ENCODE measurements at regions not wholly inside any gene's neighbourhood (a gene's known extent, or its start where the extent isn't known, plus 50 kb on each side); places are given as distances from the start of the nearest gene placed in this dataset.

DNA sequence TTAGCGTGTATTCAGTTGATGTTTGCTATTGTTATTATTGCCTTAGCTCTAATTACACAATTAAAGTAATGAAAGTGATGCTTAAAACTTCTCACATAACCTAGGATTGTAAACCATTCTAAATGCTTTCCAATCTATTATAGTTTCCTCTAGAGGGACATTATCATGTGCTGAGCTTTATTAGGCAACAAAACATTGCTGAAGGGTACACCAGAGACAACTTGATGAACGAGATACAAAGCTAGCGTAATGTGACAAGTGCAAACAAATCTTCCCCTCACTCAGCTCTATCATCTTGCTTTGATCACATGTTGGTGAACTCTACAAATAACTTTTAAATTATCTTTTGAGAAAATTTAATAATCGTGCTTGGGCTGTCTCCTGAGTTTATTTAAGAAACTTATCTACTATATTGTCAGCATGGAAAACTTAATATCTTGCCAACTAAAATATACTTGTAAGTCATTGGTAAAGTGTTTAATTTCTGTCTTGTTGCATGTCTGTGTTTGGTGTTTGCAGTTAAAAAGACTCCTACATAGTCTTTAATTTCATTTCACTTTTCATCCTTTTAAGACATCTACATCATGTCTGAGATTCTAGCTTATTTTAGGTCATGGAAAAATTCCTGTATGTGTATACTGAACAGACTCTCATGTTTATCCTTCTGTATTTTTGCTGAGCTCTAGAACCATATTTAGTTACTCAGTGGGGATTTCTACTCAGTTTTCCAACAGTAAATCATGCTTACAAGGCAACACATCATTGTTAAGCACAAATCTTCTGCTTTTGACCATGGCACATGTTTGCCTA is 104.2 kb upstream of the ADAMTS5 start:
- TF ChIP-seq, protein P1, sequence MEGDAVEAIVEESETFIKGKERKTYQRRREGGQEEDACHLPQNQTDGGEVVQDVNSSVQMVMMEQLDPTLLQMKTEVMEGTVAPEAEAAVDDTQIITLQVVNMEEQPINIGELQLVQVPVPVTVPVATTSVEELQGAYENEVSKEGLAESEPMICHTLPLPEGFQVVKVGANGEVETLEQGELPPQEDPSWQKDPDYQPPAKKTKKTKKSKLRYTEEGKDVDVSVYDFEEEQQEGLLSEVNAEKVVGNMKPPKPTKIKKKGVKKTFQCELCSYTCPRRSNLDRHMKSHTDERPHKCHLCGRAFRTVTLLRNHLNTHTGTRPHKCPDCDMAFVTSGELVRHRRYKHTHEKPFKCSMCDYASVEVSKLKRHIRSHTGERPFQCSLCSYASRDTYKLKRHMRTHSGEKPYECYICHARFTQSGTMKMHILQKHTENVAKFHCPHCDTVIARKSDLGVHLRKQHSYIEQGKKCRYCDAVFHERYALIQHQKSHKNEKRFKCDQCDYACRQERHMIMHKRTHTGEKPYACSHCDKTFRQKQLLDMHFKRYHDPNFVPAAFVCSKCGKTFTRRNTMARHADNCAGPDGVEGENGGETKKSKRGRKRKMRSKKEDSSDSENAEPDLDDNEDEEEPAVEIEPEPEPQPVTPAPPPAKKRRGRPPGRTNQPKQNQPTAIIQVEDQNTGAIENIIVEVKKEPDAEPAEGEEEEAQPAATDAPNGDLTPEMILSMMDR (optimal IDR thresholded peaks at IDR 0.05 in 1 of 3, IDR thresholded peaks at IDR 0.05 in 1 of 3, conservative IDR thresholded peaks at IDR 0.05 in 1 of 3; ENCODE audit: extremely low read depth in 1 of 3, insufficient read depth in 2 of 3, low read length in 3 of 3) = no peak
- no peak for TF ChIP-seq EZH2 (IDR thresholded peaks at IDR 0.05; ENCODE audit: low read length)
